ENCODE measurements at regions not wholly inside any gene's neighbourhood (a gene's known extent, or its start where the extent isn't known, plus 50 kb on each side); places are given as distances from the start of the nearest gene placed in this dataset.

DNA sequence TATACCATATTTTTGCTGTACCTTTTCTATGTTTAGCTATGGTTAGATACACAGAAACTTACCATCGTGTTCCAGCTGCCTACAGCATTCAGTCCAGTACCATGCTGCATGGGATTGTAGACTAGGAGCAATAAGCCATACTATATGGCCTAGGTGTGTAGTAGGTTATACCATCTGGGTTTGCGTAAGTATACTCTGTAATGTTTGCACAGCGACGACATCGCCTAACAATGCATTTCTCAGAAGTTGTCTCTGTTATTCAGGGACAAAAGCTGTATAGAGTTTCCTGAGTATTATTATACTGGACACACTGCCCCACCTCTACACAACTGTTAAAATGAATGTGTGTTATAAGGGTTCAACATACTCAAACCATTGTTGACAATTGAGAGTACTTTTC is 93.8 kb upstream of the MKI67 start:
- no peak for DNase-seq (ENCODE audit: low read depth in 4 of 4, low spot score in 2 of 4)

DNA sequence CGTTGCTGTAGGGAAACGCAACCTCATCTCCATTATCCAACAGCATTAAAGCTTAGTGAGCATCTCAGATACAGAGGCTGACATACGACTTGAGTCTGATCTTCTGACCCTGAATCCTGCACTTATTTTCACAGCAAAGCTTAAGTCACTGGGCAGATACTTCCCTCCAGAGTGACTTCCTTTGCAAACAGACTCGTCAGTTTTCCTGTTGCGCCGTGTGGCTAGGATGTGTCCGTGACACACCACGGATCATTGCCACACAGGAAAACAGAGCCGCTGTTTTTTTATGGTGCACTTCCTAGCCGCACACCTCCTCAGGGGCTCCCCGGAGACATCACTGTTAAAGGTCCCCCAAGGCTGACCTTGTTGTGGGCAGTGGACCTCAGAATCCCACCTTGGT is 94.9 kb upstream of the MKI67 start:
- DNase-seq (ENCODE audit: low read depth in 4 of 4, low spot score in 2 of 4): no peak

DNA sequence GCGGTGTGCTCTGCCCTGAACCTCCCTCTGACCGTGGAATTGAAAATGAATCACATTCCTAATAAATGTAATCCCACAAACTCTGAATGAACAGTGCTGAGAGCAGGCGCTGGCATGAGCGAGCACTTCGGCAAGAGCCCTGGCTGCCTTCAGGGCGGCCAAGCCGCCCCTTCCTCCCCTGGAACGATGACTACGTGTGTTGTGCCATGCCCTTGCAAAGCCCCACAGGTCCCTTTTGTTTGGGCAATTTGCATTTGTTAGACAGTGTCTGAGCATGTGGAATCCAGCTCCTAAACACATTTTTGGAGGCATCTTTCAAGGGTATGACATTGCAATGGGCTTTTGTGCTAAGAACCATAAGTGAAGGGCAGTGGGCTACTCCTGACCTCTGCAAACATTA is 95.6 kb upstream of the MKI67 start:
- no peak for DNase-seq (ENCODE audit: low read depth in 4 of 4, low spot score in 2 of 4)

DNA sequence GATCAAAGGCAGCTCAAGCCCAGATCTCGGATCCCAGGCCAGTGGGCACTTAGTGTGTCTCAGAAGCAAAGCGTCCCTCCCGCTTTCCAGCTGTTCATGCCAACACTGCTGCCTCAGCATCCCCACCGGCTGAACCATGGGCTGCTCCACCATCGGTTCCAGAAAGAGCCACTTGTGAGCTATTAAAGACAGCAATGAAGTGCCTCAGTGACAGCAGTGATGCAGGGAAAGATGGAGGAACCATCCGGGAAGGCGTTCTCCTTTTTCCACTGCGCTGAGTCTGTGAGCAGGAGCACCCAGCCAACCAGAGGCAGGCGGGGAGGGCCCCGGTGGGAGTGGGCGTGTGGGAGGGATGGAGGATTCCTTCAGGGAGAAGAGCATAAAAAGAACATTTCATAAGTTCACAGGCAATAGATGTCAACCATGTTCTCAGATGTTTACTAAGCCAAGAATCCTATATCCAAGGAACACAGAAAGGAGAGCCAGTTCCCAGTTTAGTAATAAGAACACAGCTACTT is 96.2 kb upstream of the MKI67 start:
- DNase-seq (ENCODE audit: low read depth in 4 of 4, low spot score in 2 of 4): no peak

DNA sequence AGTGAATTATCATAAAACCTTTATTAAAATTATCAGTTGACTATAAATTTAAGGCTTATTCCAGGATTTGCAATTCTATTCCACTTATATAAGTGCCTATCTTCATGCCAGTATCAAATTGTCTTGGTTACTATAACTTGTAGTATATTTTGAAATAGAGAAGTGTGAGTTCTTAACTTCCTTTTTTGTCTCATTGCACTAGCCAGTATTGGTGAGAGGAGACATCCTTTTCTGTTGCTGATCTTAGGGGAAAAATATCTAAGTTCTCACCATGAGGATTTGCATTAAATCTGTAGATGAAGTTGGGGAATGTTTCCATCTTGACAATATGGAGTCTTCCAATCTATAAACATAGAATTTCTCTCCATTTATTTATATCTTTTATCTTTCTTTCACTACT is 104.2 kb upstream of the MKI67 start:
- DNase-seq (ENCODE audit: low read depth in 4 of 4, low spot score in 2 of 4): no peak

DNA sequence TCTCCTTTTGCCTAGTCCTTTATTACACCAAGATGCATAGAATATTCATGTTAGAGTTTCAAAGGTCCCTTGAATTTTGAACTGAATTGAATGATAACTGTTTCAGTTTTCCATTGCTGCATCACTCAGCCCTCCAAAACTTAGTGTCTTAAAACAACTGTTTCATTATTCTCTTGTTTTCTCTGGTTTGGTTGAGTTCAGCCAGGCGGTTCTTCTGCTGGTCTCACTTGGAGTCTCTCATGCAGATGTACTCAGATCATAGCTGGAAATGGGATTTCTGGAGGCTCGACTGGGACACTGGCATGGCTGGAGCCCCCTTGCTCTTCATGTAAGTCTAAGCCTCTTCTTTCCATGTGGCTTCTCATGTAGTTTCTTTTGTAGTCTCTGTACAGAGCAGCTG is 107.2 kb upstream of the MKI67 start:
- DNase-seq (ENCODE audit: low read depth in 4 of 4, low spot score in 2 of 4): no peak

DNA sequence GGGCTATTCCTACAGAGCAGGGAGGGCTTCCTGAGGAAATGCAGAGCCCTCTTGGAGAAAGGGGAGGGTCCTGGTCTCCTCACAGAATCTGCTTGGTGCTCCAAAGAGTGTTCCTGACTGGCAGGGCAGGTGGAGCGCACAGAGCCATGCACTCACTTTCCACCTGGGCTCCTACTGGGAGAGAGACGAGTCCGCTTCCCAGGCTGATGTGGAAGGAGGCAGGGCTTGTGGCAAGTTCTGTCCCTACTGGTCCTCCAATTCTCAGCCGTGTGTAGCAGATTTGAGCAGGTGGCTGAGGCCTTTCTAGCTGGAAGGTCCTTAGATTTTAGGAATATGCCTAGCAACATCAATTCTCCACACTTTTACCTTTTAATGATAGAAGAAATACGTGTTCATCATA is 111.5 kb upstream of the MKI67 start:
- no peak for DNase-seq (ENCODE audit: low read depth in 4 of 4, low spot score in 2 of 4)

DNA sequence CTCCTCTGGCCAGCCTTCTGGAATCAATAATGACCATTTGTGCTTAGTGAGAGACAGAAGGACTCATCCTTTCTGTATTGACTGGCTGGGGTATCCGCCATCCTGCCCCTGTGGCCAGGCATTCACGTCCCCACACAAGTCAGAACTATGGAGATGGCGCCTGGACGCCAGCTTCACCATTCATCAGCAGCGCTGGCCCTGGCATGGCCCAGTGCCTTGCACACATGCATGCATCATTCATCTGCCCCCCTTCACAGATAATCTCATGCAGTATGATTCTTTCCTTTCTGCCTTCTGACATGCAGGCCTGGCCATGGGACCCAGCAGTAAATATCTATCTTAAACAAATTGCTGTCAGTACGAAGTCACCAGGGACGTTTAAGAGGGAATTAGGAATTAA is 114.8 kb upstream of the MKI67 start:
- no peak for DNase-seq (ENCODE audit: low read depth in 4 of 4, low spot score in 2 of 4)

DNA sequence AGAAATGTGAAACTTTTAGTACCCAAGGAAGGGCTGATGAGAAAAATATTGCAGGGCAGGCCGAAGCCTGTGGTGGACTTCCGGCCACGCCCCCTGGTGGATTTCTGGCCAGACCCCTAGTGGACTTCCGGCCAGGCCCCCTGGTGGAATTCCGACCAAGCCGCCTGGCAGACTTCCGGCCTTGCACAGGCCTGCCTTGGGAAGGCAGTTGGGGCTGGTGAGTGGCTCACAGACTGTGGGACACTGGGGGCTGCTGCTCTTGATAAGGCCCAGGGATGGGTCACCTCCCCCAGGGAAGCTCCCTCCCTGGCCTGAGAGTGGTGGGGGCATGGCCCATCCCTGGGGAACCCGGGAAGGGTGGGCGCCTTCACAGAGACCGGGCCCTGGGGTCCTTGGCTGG is 116.4 kb upstream of the MKI67 start:
- no peak for DNase-seq (ENCODE audit: low read depth in 4 of 4, low spot score in 2 of 4)

DNA sequence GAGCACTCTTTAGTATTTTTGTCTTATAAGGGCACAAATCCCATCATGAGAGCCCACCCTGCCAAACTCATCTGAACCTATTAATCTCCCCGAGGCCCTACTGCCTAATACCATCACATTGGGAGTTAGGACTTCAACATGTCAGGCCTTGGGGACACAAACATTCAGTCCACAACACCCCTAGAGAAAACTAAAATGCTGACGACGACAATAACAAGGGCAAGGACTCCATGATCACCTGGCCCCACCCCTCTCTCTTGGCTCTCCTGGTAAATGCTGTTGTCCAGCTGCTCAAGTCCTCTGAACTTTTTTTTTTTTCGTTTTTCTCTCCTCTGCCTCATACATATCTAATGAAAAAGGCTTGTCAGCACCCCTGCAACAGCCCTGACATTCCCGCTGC is 118.8 kb upstream of the MKI67 start:
- DNase-seq (ENCODE audit: low read depth in 4 of 4, low spot score in 2 of 4): no peak

DNA sequence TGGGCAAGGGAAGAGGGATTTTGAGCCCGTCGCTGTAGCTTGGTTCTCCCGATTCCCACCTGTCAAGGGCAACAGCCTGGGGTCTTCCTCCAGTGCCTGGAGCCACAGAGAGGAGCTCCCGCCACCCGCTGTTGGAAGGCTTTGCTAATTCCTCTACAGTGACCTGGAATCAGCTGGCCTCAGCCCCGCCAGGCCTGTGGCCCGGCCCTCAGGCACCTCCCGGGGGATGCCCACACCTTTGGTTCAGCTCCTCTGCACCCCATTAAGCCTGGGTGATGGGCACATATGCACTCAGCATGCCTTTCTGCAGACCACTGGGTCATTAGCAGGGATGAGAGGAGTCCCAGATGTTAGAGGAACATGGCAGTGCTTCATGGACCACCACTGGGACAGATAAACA is 121.4 kb upstream of the MKI67 start:
- no peak for DNase-seq (ENCODE audit: low read depth in 4 of 4, low spot score in 2 of 4)

DNA sequence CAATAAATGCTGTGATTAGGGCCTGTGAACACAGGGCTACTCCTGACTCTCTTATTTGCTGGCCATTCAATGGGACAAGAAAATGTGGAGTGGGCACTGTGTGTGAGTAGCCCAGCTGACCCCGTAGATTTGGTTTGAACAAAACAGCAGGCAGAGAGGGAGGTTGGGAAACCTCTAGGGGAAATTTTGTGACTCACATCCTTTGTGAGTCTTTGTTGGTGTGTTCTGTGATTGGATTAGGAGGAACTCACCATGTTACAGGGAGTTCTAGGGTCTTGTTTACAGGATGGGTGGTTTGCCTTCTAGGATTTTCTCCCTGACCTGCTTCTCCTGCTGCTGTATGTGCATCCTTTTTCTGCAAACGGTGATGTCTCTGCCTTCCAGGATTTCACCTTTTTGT is 128.3 kb upstream of the MKI67 start:
- no peak for DNase-seq (ENCODE audit: low read depth in 4 of 4, low spot score in 2 of 4)

DNA sequence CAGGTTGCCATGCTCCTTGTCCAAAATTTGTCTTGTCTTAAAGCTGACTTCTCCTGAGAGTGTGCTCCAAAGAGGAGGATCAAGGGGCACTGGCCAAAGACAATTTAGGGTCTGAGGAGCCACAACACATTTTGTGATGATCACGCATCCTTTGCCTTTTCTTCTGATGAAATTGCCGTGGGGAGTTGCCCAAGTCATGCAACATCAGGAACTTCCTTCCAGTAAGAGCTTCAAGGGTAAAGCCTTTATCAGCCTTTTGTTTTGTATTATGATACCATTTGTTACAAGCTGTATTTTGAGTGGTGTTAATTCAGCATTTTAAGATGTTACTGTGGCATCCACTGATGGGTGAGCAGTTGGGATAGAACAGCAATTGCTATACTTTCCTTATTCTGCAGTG is 131.2 kb upstream of the MKI67 start:
- DNase-seq (ENCODE audit: low read depth in 4 of 4, low spot score in 2 of 4): no peak

DNA sequence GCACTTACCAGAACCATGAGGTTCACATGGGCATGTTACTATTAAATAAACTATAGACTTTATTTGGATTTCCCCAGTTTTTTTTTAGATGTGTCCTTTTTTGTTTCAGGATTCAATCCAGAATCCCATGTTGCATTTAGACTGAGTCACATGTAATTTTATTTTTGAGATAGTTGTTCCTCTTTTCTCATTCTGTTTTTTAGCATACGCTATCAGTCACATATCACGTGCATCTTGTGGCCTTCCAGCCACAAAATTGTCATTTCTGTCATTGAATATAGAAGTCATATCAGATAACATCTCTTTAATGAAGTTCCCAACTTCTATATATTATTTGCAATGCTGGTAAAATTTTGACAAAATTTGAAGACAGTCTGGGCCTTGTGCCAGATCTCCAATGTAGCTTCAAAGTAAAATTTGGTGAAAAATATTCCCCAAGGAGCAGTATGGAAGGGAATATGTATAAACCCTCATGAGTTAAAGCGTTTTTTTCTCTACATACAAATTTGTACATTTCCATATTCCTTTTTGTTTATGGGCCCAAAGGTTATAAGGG is 132.3 kb upstream of the MKI67 start:
- no peak for DNase-seq (ENCODE audit: low read depth in 4 of 4, low spot score in 2 of 4)

DNA sequence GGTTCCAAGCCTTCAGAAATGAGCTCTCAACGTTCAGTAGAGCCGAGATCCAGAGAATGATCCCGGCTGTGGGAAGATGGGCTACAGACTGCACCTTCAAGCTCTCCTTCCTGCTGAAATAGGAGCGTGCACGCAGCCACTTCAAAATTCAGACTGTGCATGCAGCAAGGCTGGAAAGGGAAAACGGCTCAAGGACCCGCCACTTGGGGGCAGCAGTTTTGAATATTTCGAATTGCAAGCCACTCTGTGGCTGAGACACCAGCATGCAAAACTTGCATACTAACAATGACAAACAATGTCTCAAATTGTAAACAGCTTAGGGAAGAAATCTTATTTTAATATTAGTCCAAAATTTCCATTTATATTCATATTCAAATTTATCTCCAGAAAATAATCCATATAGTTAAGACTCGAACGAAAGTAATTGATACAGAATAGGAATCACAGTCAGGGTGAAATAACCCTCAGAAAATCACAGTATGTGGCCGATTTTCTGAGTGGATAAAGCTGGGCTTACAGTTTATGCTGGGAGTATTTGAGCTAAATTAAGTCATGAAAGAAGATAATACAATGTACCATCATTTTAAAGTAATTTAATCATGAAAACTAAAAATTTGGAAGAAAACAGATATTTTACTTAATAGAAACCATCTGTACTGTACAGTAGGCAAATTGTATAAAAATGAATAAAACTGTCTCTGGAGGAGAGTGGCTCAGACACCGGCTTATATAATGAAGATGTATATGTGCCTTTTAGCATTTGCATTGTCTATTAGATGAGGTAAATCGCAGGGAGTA is 137.9 kb upstream of the MKI67 start:
- peak in 3 of 4 donors; percentile 26 to 63 (median 49) for DNase-seq (ENCODE audit: low read depth in 4 of 4, low spot score in 2 of 4)

DNA sequence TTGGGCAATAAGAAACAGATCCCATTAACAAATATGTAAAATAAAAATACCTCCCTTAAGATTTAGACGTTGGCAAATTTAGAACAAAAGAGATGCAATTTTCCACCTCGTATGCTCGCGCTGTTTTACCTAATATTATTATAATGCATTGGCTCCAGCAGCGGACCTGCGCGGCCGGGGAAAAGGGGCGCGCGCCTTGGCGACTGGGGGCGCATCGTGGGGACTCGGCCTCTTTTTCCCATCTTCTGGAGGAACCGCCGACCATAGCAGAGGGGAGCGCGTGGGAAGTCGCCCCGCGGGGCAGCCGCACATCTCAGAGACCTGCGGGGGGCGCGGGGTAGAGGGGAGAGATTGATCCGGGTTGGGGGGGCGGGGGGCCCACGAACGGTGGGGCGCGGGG is 139.4 kb upstream of the MKI67 start:
- no peak for DNase-seq (ENCODE audit: low read depth in 4 of 4, low spot score in 2 of 4)

DNA sequence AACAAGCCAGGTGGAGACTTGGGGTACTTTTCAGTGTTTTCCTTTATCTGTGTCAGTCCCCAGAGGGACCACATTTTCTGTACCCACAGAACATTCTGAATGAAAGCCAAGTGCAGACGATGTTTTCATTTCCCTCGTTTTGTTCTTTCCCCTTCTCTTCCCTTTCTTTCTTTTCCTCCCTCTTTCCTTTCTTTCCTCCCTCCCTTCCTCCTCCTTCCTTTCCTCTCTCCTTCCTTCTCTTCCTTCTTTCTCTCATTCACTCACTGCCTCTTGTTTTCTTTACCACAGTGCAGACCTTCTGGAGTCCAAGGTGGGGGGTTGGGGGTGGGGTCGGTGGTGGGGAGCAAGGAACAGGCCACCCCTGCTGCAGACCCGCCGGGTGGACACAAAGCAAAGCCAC is 141.4 kb upstream of the MKI67 start:
- no peak for DNase-seq (ENCODE audit: low read depth in 4 of 4, low spot score in 2 of 4)

DNA sequence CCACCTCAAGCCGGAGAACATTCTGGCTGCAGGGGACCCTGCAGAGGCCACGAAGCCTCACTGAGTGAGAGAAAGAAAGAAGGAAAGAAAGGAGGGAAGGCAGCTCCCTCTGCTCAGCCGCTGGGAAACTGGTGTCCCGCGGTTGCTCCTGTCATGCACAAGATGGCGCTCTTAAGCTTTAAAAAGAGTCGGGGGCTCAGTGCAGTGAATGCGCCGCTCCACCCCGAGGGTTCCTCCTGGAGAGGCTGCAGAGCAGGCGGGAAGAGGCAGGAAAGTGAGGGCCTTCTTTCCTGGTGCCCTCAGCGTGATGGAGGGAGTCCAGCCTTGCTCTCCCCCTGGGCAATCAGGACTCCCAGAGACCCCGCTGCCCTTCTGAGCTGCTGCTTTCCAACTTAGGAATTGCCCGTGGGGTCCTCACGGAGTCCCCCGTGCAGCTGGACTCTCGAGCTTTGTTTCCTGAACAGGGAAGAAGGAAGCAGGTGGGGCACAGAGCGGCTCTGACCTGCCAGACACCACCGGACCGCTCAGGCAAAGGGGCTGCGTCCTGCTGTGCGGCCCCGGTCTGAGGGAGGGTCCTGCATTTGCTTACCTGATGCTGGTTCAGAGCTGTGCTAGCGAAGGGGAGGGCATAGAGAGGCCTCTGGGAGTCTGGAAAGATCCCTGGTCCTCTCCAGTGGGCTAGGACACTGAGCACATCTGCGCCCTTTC is 141.9 kb upstream of the MKI67 start:
- DNase-seq (ENCODE audit: low read depth in 4 of 4, low spot score in 2 of 4): peak; percentile 37 to 68 (median 59)

DNA sequence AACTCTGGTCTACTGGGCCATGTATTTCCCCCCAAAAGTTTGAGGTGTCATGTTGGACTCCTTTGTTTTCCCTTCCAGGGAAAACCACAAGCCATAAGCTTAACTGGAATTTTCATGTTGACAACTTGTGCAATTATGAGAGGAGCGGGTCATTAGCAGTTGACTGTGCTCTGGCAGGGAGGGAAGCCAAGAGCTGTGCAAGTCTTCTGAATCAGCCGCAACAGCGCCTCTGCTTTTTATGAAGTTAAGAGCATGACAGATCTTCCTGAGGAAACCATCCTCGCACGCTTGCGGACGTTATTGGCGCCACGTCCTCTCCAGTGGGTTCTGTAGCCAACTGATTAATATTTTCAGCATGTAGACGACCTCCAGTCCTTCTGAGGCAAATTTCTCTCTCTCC is 148.7 kb upstream of the MKI67 start:
- no peak for DNase-seq (ENCODE audit: low read depth in 4 of 4, low spot score in 2 of 4)

DNA sequence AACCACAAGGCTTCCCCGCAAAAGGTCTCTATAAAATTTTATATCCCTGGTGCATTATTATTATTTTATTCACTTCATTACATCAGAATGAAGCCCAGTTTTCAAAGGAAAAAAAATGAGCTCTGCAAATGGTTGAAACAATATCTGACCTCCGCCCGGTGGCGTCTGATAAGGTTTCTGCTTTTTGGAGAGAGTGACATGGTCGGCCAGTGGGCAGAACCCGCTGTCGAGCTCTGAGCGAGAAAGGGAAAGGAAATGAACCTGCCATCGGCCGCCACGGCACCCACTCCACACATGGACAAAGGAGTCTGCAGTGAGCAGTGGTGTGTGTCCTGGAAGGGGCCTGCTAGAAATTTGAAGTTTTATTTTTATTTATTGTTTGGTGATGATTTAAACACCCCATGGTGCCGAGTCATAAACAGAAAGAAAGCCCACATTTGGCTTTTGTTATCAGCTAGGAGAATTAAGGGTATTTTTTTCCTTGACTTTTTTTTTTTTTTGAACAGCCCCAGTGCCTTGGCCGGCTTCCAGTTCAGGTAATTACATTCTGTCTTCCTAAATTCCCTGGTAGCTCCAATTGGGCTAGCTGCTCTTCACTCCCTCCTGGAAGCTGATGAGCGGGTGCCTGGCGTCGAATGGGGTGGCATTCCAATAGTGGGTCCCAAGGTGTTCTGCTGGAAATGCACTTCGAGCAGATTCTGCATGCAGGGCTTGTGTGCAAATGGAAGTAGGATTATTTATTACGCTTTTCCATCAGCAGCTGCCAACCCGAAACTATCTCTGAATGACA is 149.4 kb upstream of the MKI67 start:
- no peak for DNase-seq (ENCODE audit: low read depth in 4 of 4, low spot score in 2 of 4)

DNA sequence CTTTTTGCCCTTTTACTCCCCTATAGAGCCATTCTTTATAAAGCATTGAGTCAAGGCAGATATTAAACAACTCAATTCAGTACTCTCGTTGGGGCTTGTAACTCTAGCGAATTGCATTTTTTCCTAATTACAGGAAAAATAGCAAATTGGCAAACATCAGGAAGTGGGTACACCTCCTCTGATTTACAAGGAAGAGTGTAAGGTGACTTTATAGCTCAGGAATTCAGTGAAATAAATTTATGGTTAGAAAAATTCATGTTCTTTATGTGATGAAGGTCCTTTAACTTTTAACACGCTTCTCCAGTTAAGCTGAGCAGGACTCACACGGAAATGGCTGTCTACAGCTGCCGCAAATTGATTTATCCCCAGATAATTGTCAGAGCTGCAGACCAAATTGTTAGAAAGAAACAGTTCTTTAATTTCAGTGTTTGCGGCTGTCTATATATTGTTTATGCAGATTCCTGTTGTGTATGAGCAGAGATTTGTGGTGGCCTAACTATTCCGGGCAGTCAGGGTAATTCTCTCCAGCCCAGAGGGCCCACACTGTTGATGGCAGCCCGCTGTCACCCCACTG is 151.1 kb upstream of the MKI67 start:
- DNase-seq (ENCODE audit: low read depth in 4 of 4, low spot score in 2 of 4): no peak
